B cell (primary cell): ENCODE measurements at regions not wholly inside any gene's neighbourhood (a gene's known extent, or its start where the extent isn't known, plus 50 kb on each side); places are given as distances from the start of the nearest gene placed in this dataset.

Experiments used
- ATAC-seq: fragments of 200-7000 bp; cut with Tn5 transposase; one replicate; pipeline ENCODE4 v1.10.0; 2021; ENCODE audit warnings: low read depth, mild to moderate bottlenecking, moderate number of reproducible peaks, moderate library complexity
- CTCF ChIA-PET: fragments of 350-600 bp; sonication (Branson Sonifier 250); formaldehyde crosslinking; loops from one replicate; lab custom pipeline; 2021; ENCODE audit warnings: antibody characterized with exemption, inconsistent platforms; lab: Charles Lee
- POLR2A ChIA-PET: fragments of 350-600 bp; sonication (Branson Sonifier 250); formaldehyde crosslinking; loops from one replicate; lab custom pipeline; 2021; ENCODE audit warnings: antibody characterized with exemption; lab: Charles Lee
- DNase-seq: peaks from one replicate; pipeline ENCODE4 v3.0.0; 2013
- H2AFZ ChIP-seq: 2 replicates; pipeline ENCODE4 v1.6.1; 2012; ENCODE audit warnings: mild to moderate bottlenecking, low read depth, low read length; ENCODE audit not compliant: insufficient read depth, poor library complexity, severe bottlenecking
- H3K27ac ChIP-seq, 2 donors: 1 replicate in 1 of 2; 2 replicates in 1 of 2; pipeline ENCODE4 v1.5.1; 2012 to 2013; ENCODE audit warnings: low read length in 2 of 2, mild to moderate bottlenecking in 2 of 2, moderate library complexity in 1 of 2
- H3K27me3 ChIP-seq, 4 experiments: fragments of 200-600 bp in 1 of 4; sonication (generic) in 1 of 4; replicated peaks in 1 of 4; 1 replicate in 2 of 4; 2 replicates in 2 of 4; pipeline versions ENCODE4 v1.6.1 to v1.7.0; 2013 to 2016; ENCODE audit warnings: low read length in 3 of 4, mild to moderate bottlenecking in 2 of 4, mixed read lengths in 1 of 4, moderate library complexity in 1 of 4; ENCODE audit not compliant: insufficient read depth in 4 of 4, control insufficient read depth in 3 of 4; ENCODE audit errors: control extremely low read depth in 1 of 4
- H3K36me3 ChIP-seq, 2 experiments: replicated peaks in 1 of 2; 1 replicate in 1 of 2; 2 replicates in 1 of 2; pipeline versions ENCODE4 v1.6.1 to v1.7.1; 2013; ENCODE audit warnings: low read length in 1 of 2; ENCODE audit not compliant: insufficient read depth in 2 of 2, control insufficient read depth in 1 of 2; ENCODE audit errors: control extremely low read depth in 1 of 2, extremely low read depth in 1 of 2
- H3K4me1 ChIP-seq, 2 donors: fragments of 200-600 bp in 1 of 2; sonication (generic) in 1 of 2; 1 replicate in 1 of 2; 2 replicates in 1 of 2; pipeline versions ENCODE4 v1.5.1 to v1.6.1; 2013 to 2017; ENCODE audit warnings: low read length in 2 of 2; ENCODE audit not compliant: control insufficient read depth in 2 of 2, insufficient read depth in 2 of 2
- H3K4me2 ChIP-seq: replicated peaks from 2 replicates; pipeline ENCODE3; 2012; ENCODE audit warnings: mild to moderate bottlenecking, low read depth, low read length; ENCODE audit not compliant: poor library complexity, severe bottlenecking
- H3K4me3 ChIP-seq, 5 experiments: fragments of 200-600 bp in 1 of 5; sonication (generic) in 1 of 5; 1 replicate in 3 of 5; 2 replicates in 2 of 5; pipeline versions ENCODE4 v1.5.1 to v1.7.0; 2011 to 2016; ENCODE audit warnings: low read length in 4 of 5, mild to moderate bottlenecking in 4 of 5, low read depth in 2 of 5, control low read depth in 1 of 5, moderate library complexity in 1 of 5; ENCODE audit not compliant: insufficient read depth in 1 of 5; ENCODE audit errors: control extremely low read depth in 1 of 5, extremely low read depth in 1 of 5
- H3K79me2 ChIP-seq: fragments of 200-600 bp; sonication (generic); one replicate; pipeline ENCODE4 v1.6.0; 2016; ENCODE audit warnings: low read length; ENCODE audit not compliant: control insufficient read depth, insufficient read depth
- H3K9ac ChIP-seq: fragments of 200-600 bp; sonication (generic); 2 replicates; pipeline ENCODE4 v1.6.1; 2017; ENCODE audit warnings: mild to moderate bottlenecking, low read length, moderate library complexity
- H3K9me3 ChIP-seq, 3 donors: one replicate each; pipeline versions ENCODE4 v1.6.1 to v1.7.1; 2013; ENCODE audit warnings: low read length in 2 of 3; ENCODE audit not compliant: control insufficient read depth in 2 of 3, insufficient read depth in 1 of 3; ENCODE audit errors: control extremely low read depth in 1 of 3
- H4K20me1 ChIP-seq: 2 replicates; pipeline ENCODE4 v1.6.0; 2012; ENCODE audit warnings: mild to moderate bottlenecking, low read length; ENCODE audit not compliant: insufficient read depth, control insufficient read depth, poor library complexity, severe bottlenecking
- H3K27ac Mint-ChIP-seq: one replicate; pipeline ENCODE4 v1.8.0; 2021; ENCODE audit warnings: mixed read lengths
- H3K27me3 Mint-ChIP-seq: one replicate; pipeline ENCODE4 v1.8.0; 2021; ENCODE audit warnings: mixed read lengths
- H3K4me1 Mint-ChIP-seq: one replicate; pipeline ENCODE4 v1.8.0; 2021; ENCODE audit warnings: mixed read lengths
- H3K4me3 Mint-ChIP-seq: one replicate; pipeline ENCODE4 v1.8.0; 2021; ENCODE audit warnings: mixed read lengths
- H3K9me3 Mint-ChIP-seq: one replicate; pipeline ENCODE4 v1.8.0; 2022; ENCODE audit warnings: mixed read lengths; ENCODE audit not compliant: insufficient read depth
- CTCF ChIP-seq: fragments of 200-600 bp; IDR thresholded peaks from one replicate; pipeline ENCODE4 v1.8.0; 2022; ENCODE audit warnings: antibody characterized with exemption, mild to moderate bottlenecking
- EZH2 ChIP-seq: IDR thresholded peaks from 2 replicates; pipeline ENCODE4 v1.6.1; 2012; ENCODE audit warnings: borderline replicate concordance, low read depth, mild to moderate bottlenecking, moderate library complexity, low read length; ENCODE audit not compliant: insufficient read depth, poor library complexity, severe bottlenecking
- WGBS: methylation state at CpG from one replicate; pipeline ENCODE4 v1.1.5; 2013; ENCODE audit warnings: missing lambda C conversion rate; ENCODE audit not compliant: insufficient coverage; 5-methylcytosine and 5-hydroxymethylcytosine counted together
- intact Hi-C: fragments of 100-400 bp; cut with micrococcal nuclease; formaldehyde crosslinking; loops from one replicate; pipeline ENCODE4 v1.10.0; 2022

DNA sequence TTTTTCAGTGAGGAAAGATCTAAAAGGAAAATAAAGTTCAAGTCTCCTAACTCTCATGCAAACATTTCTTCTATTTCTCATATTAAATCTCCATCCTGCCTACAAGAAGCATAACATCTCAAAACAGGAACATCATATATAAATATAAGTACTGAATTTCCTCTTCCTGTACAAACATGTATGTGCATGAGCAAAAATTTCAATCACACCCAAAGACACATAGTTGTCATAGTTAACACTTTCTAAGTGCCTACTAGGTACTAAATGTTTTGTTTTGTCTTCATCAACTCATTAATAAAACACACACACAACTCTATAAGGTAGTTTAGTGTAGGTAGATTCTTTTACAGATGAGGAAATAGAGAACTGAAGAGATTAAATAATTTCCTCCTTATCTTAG, 237.1 kb upstream of the ADGRL2 start:
- Histone ChIP-seq H3K9me3 (no peaks in the 10 kb centered on the region), H3K4me1 (no peaks in the 10 kb centered on the region), H3K27ac (no peak overlapping the region), H3K79me2 (no peaks in the 10 kb centered on the region), H4K20me1 (no peaks in the 10 kb centered on the region), H3K36me3 (no peaks in the 10 kb centered on the region), H3K27me3 (no peaks in the 10 kb centered on the region), H3K4me3 (no peak overlapping the region), H3K4me2 (no peak overlapping the region), H2AFZ (no peak overlapping the region), H3K9ac (no peak overlapping the region)
- Mint-ChIP-seq H3K4me1 (no peaks in the 10 kb centered on the region), H3K27me3 (no peaks in the 10 kb centered on the region), H3K27ac (no peak overlapping the region), H3K4me3 (no peak overlapping the region), H3K9me3 (no peaks in the 10 kb centered on the region)
- ChIA-PET POLR2A (no interaction called here), CTCF (no interaction called here)
- TF ChIP-seq EZH2 (no peak), CTCF (no peak)
- DNase-seq = no peak
- ATAC-seq = no peak
- intact Hi-C loops = no loop called here

DNA sequence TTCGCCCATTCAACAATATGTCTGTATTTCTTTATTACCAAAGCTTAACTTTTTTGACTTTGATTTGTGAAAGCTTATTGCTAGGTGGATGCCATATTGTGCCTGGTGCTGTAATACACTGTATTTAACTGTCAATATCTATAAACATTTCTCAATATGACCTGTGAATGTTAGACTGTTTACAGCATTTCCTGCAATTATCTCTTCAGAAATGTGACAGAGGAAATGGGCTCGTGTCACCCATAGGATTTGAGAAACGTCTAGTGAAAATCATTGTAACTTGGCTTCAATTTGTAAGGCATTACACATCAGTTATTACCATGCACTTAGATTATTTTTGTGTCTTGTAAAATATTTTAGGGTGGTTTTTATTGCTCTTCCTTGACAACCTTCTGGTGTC, 237.8 kb upstream of the ADGRL2 start:
- Mint-ChIP-seq H3K9me3 (no peaks in the 10 kb centered on the region), H3K27ac (no peak overlapping the region)

More for the DNA sequence above, 237.8 kb upstream of the ADGRL2 start:
- ATAC-seq (no peak), DNase-seq (no peak)
- Mint-ChIP-seq H3K27me3 (no peaks in the 10 kb centered on the region), H3K4me3 (no peak overlapping the region), H3K4me1 (no peaks in the 10 kb centered on the region)
- no peak overlapping the region for H3K27ac ChIP-seq
- WGBS = no CpG with 5 or more reads among the region's 3 CpGs
- no peak overlapping the region for H3K4me2 ChIP-seq
- ChIA-PET POLR2A (no interaction called here), CTCF (no interaction called here)
- H4K20me1 ChIP-seq = no peaks in the 10 kb centered on the region
- TF ChIP-seq EZH2 = no peak
- no peak for TF ChIP-seq CTCF
- H2AFZ ChIP-seq = no peak overlapping the region
- no peaks in the 10 kb centered on the region for H3K36me3 ChIP-seq
- no peaks in the 10 kb centered on the region for H3K4me1 ChIP-seq
- no peaks in the 10 kb centered on the region for H3K27me3 ChIP-seq
- intact Hi-C loops = no loop called here
- no peaks in the 10 kb centered on the region for H3K79me2 ChIP-seq
- no peaks in the 10 kb centered on the region for H3K9me3 ChIP-seq
- no peak overlapping the region for H3K4me3 ChIP-seq
- H3K9ac ChIP-seq = no peak overlapping the region
